Activated CD4-positive, alpha-beta T cell treated with anti-CD3 and anti-CD28 coated beads for 36 hours (primary cell): ENCODE measurements at regions not wholly inside any gene's neighbourhood (a gene's known extent, or its start where the extent isn't known, plus 50 kb on each side); places are given as distances from the start of the nearest gene placed in this dataset.

Source experiments
- ATAC-seq: fragments of 200-7000 bp; cut with Tn5 transposase; one replicate; pipeline ENCODE4 v1.10.0; 2021; ENCODE audit warnings: mild to moderate bottlenecking, moderate library complexity
- CTCF ChIA-PET: fragments of 350-600 bp; sonication (Branson Sonifier 250); formaldehyde crosslinking; loops from one replicate; lab custom pipeline; 2021; ENCODE audit warnings: antibody characterized with exemption; lab: Charles Lee
- POLR2A ChIA-PET: fragments of 350-600 bp; sonication (Branson Sonifier 250); formaldehyde crosslinking; loops from one replicate; lab custom pipeline; 2021; ENCODE audit warnings: antibody characterized with exemption, inconsistent platforms; lab: Charles Lee
- DNase-seq: peaks from one replicate; pipeline ENCODE4 v3.0.0-alpha.2; 2020
- H3K27ac Mint-ChIP-seq: one replicate; pipeline ENCODE4 v1.8.0; 2021; ENCODE audit warnings: mixed read lengths
- H3K27me3 Mint-ChIP-seq: one replicate; pipeline ENCODE4 v1.8.0; 2021; ENCODE audit warnings: mixed read lengths
- H3K36me3 Mint-ChIP-seq: one replicate; pipeline ENCODE4 v1.8.0; 2021; ENCODE audit warnings: low read depth, mixed read lengths
- H3K4me1 Mint-ChIP-seq: one replicate; pipeline ENCODE4 v1.8.0; 2021; ENCODE audit warnings: mixed read lengths
- H3K4me3 Mint-ChIP-seq: one replicate; pipeline ENCODE4 v1.8.0; 2021; ENCODE audit warnings: mild to moderate bottlenecking, moderate library complexity, mixed read lengths
- H3K9me3 Mint-ChIP-seq: one replicate; pipeline ENCODE4 v1.8.0; 2021; ENCODE audit warnings: low read depth, mixed read lengths
- intact Hi-C, 2 experiments: fragments of 100-400 bp; cut with DNase I in 1 of 2; cut with micrococcal nuclease in 1 of 2; formaldehyde crosslinking; loops; one replicate each; pipeline versions ENCODE4 v1.14.2 to v1.15.1; 2022 to 2024; cut with DNase I, micrococcal nuclease

GRCh38 chr20:12179692-12180091 lies 262.0 kb downstream of the BTBD3 start:
- ChIA-PET CTCF (no interaction called here), POLR2A (no interaction called here)
- intact Hi-C loops = no loop called here
- H3K9me3 Mint-ChIP-seq = peaks cover 9% of the 10 kb centered on the region
- H3K4me1 Mint-ChIP-seq = no peaks in the 10 kb centered on the region
- DNase-seq = no peak
- no peaks in the 10 kb centered on the region for H3K36me3 Mint-ChIP-seq
- H3K27me3 Mint-ChIP-seq = no peaks in the 10 kb centered on the region
- ATAC-seq = no peak
- H3K27ac Mint-ChIP-seq = no peak overlapping the region
- H3K4me3 Mint-ChIP-seq = no peak overlapping the region

- DNase-seq (no peak), ATAC-seq (no peak)
- ChIA-PET POLR2A (no interaction called here), CTCF (no interaction called here)
- H3K27ac Mint-ChIP-seq = no peak overlapping the region
- no peaks in the 10 kb centered on the region for H3K27me3 Mint-ChIP-seq
- H3K4me3 Mint-ChIP-seq = no peak overlapping the region
- H3K36me3 Mint-ChIP-seq = no peaks in the 10 kb centered on the region
- H3K4me1 Mint-ChIP-seq = no peaks in the 10 kb centered on the region
- peaks cover 5% of the 10 kb centered on the region for H3K9me3 Mint-ChIP-seq
- intact Hi-C loops = no loop called here
Observed at GRCh38 chr20:12180107-12180661, 262.5 kb downstream of the BTBD3 start.

- intact Hi-C loops = no loop called here
- no peaks in the 10 kb centered on the region for H3K36me3 Mint-ChIP-seq
- H3K27me3 Mint-ChIP-seq = no peaks in the 10 kb centered on the region
- POLR2A ChIA-PET = no interaction called here
- no peak overlapping the region for H3K27ac Mint-ChIP-seq
- CTCF ChIA-PET = interaction anchor here (0.9 to 1.3 kb wide), 2 partner anchors 10 to 12 kb away, joined by 3 to 4 read pairs; no protein-coding TSS in a partner anchor
- H3K9me3 Mint-ChIP-seq = peaks cover 7% of the 10 kb centered on the region
- no peak overlapping the region for H3K4me3 Mint-ChIP-seq
- H3K4me1 Mint-ChIP-seq = no peaks in the 10 kb centered on the region
- ATAC-seq (no peak), DNase-seq (no peak)
Observed at GRCh38 chr20:12198281-12198680, 280.6 kb downstream of the BTBD3 start.

GRCh38 chr20:12199703-12200102 lies 282.0 kb downstream of the BTBD3 start:
- ChIA-PET POLR2A (no interaction called here), CTCF (no interaction called here)
- Mint-ChIP-seq H3K4me1 (no peaks in the 10 kb centered on the region), H3K4me3 (no peak overlapping the region), H3K27ac (no peak overlapping the region), H3K27me3 (no peaks in the 10 kb centered on the region), H3K36me3 (no peaks in the 10 kb centered on the region), H3K9me3 (peaks cover 7% of the 10 kb centered on the region)
- ATAC-seq (no peak), DNase-seq (no peak)
- intact Hi-C loops = no loop called here

- ChIA-PET POLR2A (interaction anchor here (0.7 kb wide), 1 partner anchor 9 kb away, joined by 3 read pairs; no protein-coding TSS in a partner anchor), CTCF (interaction anchor here (0.6 kb wide), 1 partner anchor 663 kb away, joined by 3 read pairs; no protein-coding TSS in a partner anchor)
- no peaks in the 10 kb centered on the region for H3K4me1 Mint-ChIP-seq
- ATAC-seq (no peak), DNase-seq (no peak)
- H3K9me3 Mint-ChIP-seq = peaks cover 9% of the 10 kb centered on the region
- no peaks in the 10 kb centered on the region for H3K27me3 Mint-ChIP-seq
- no peak overlapping the region for H3K4me3 Mint-ChIP-seq
- H3K36me3 Mint-ChIP-seq = no peaks in the 10 kb centered on the region
- intact Hi-C loops = no loop called here
- no peak overlapping the region for H3K27ac Mint-ChIP-seq
Observed at GRCh38 chr20:12201289-12201991, 283.7 kb downstream of the BTBD3 start.

GRCh38 chr20:12203399-12203798 lies 285.7 kb downstream of the BTBD3 start:
- ChIA-PET POLR2A (no interaction called here), CTCF (no interaction called here)
- no peaks in the 10 kb centered on the region for H3K36me3 Mint-ChIP-seq
- H3K27me3 Mint-ChIP-seq = no peaks in the 10 kb centered on the region
- intact Hi-C loops = no loop called here
- no peaks in the 10 kb centered on the region for H3K4me1 Mint-ChIP-seq
- DNase-seq (no peak), ATAC-seq (no peak)
- peaks cover 9% of the 10 kb centered on the region for H3K9me3 Mint-ChIP-seq
- H3K27ac Mint-ChIP-seq = no peak overlapping the region
- H3K4me3 Mint-ChIP-seq = no peak overlapping the region

- no peak for DNase-seq
- Mint-ChIP-seq H3K4me1 (no peaks in the 10 kb centered on the region), H3K4me3 (no peak overlapping the region), H3K36me3 (no peaks in the 10 kb centered on the region), H3K9me3 (peaks cover 9% of the 10 kb centered on the region), H3K27ac (no peak overlapping the region), H3K27me3 (no peaks in the 10 kb centered on the region)
- intact Hi-C loops = no loop called here
- ATAC-seq = no peak
- POLR2A ChIA-PET = no interaction called here
- CTCF ChIA-PET = no interaction called here
Observed at GRCh38 chr20:12203981-12204380, 286.3 kb downstream of the BTBD3 start.

GRCh38 chr20:12207875-12208274 lies 290.2 kb downstream of the BTBD3 start:
- H3K27me3 Mint-ChIP-seq = no peaks in the 10 kb centered on the region
- no peak for ATAC-seq
- H3K4me1 Mint-ChIP-seq = no peaks in the 10 kb centered on the region
- intact Hi-C loops = loop anchor here in 1 of 2 experiments (5.0 kb wide), 1 partner anchor 531 kb away; no protein-coding TSS in a partner anchor
- ChIA-PET POLR2A (interaction anchor here (0.6 kb wide), 1 partner anchor 142 kb away, joined by 3 read pairs; no protein-coding TSS in a partner anchor), CTCF (no interaction called here)
- no peak overlapping the region for H3K27ac Mint-ChIP-seq
- DNase-seq = peak; percentile 7
- H3K9me3 Mint-ChIP-seq = peaks cover 5% of the 10 kb centered on the region
- H3K36me3 Mint-ChIP-seq = no peaks in the 10 kb centered on the region
- H3K4me3 Mint-ChIP-seq = no peak overlapping the region

- no peak for DNase-seq
- Mint-ChIP-seq H3K27ac (no peak overlapping the region), H3K4me3 (no peak overlapping the region), H3K9me3 (peaks cover 4% of the 10 kb centered on the region), H3K27me3 (no peaks in the 10 kb centered on the region), H3K4me1 (no peaks in the 10 kb centered on the region), H3K36me3 (no peaks in the 10 kb centered on the region)
- CTCF ChIA-PET = no interaction called here
- POLR2A ChIA-PET = no interaction called here
- intact Hi-C loops = no loop called here
- ATAC-seq = no peak
Observed at GRCh38 chr20:12210591-12210990, 292.9 kb downstream of the BTBD3 start.

- DNase-seq (no peak), ATAC-seq (no peak)
- Mint-ChIP-seq H3K27ac (no peak overlapping the region), H3K4me1 (no peaks in the 10 kb centered on the region), H3K27me3 (no peaks in the 10 kb centered on the region), H3K4me3 (no peak overlapping the region), H3K9me3 (peaks cover 7% of the 10 kb centered on the region), H3K36me3 (no peaks in the 10 kb centered on the region)
- intact Hi-C loops = no loop called here
- CTCF ChIA-PET = no interaction called here
- POLR2A ChIA-PET = no interaction called here
Observed at GRCh38 chr20:12211361-12211760, 293.7 kb downstream of the BTBD3 start.

- CTCF ChIA-PET = no interaction called here
- no peaks in the 10 kb centered on the region for H3K4me1 Mint-ChIP-seq
- no peak for ATAC-seq
- no peaks in the 10 kb centered on the region for H3K36me3 Mint-ChIP-seq
- intact Hi-C loops = no loop called here
- H3K9me3 Mint-ChIP-seq = peaks cover 8% of the 10 kb centered on the region
- POLR2A ChIA-PET = no interaction called here
- H3K27me3 Mint-ChIP-seq = no peaks in the 10 kb centered on the region
- H3K4me3 Mint-ChIP-seq = no peak overlapping the region
- H3K27ac Mint-ChIP-seq = no peak overlapping the region
- DNase-seq = no peak
Observed at GRCh38 chr20:12217382-12217781, 299.7 kb downstream of the BTBD3 start.

GRCh38 chr20:12219798-12220197 lies 302.1 kb downstream of the BTBD3 start:
- ATAC-seq = no peak
- Mint-ChIP-seq H3K27me3 (no peaks in the 10 kb centered on the region), H3K27ac (no peak overlapping the region), H3K4me3 (no peak overlapping the region), H3K36me3 (no peaks in the 10 kb centered on the region), H3K9me3 (peaks cover 10% of the 10 kb centered on the region), H3K4me1 (no peaks in the 10 kb centered on the region)
- DNase-seq = no peak
- intact Hi-C loops = no loop called here
- ChIA-PET CTCF (no interaction called here), POLR2A (no interaction called here)
